Ovary (tissue), 3 donors: ENCODE measurements at regions not wholly inside any gene's neighbourhood (a gene's known extent, or its start where the extent isn't known, plus 50 kb on each side); places are given as distances from the start of the nearest gene placed in this dataset.

ENCODE experiments used
- CTCF ChIP-seq, 3 donors: fragments of 450-650 bp in 2 of 3; fragments of 200-600 bp in 1 of 3; IDR thresholded peaks; one replicate each; pipeline versions ENCODE4 v1.5.1 to v1.8.0; 2016 to 2022; ENCODE audit warnings: antibody characterized with exemption in 3 of 3, mild to moderate bottlenecking in 1 of 3
- POLR2A ChIP-seq: fragments of 450-650 bp; IDR thresholded peaks from one replicate; pipeline ENCODE4 v1.6.1; 2017; ENCODE audit warnings: antibody characterized with exemption, mild to moderate bottlenecking, moderate library complexity
- donor health status: DM: no; HTN: no; CAD: no.

GRCh38 chr4:187726485-187726884, 269.1 kb upstream of the ZFP42 start:
- TF ChIP-seq CTCF (IDR thresholded peaks at IDR 0.05) (no peak), POLR2A (no peak)
